ENCODE measurements at regions not wholly inside any gene's neighbourhood (a gene's known extent, or its start where the extent isn't known, plus 50 kb on each side); places are given as distances from the start of the nearest gene placed in this dataset.

- TF ChIP-seq CTCF (IDR thresholded peaks at IDR 0.05; ENCODE audit: poor library complexity, severe bottlenecking) (no peak), TAF1 (IDR thresholded peaks at IDR 0.05; ENCODE audit: low read depth) (no peak), RAD21 (conservative IDR thresholded peaks at IDR 0.05) (no peak), REST (IDR thresholded peaks at IDR 0.05; ENCODE audit: borderline replicate concordance) (no peak), EZH2 (IDR thresholded peaks at IDR 0.05; ENCODE audit: borderline replicate concordance, insufficient read depth, low read length, poor library complexity, severe bottlenecking) (no peak), EP300 (conservative IDR thresholded peaks at IDR 0.05; ENCODE audit: poor library complexity, severe bottlenecking) (no peak), SMC3 (conservative IDR thresholded peaks at IDR 0.05; ENCODE audit: poor library complexity) (no peak), POLR2AphosphoS5 (IDR thresholded peaks at IDR 0.05) (no peak), MXI1 (conservative IDR thresholded peaks at IDR 0.05; ENCODE audit: poor library complexity, severe bottlenecking) (no peak)
Measured at GRCh38 chr4:53781629-53782457, 190.6 kb upstream of the LNX1 start.
